K562 (cell line): ENCODE measurements at regions not wholly inside any gene's neighbourhood (a gene's known extent, or its start where the extent isn't known, plus 50 kb on each side); places are given as distances from the start of the nearest gene placed in this dataset.

Experiments used
- ATAC-seq: fragments of 200-7000 bp; cut with Tn5 transposase; 3 replicates; pipeline ENCODE4 v1.9.1; 2020; ENCODE audit warnings: moderate library complexity
- BruUV-seq: library from RNA; stranded (reverse); fragments of 400-500 nt; replicated peaks from 2 replicates; lab custom pipeline; 2021; lab: Mats Ljungman, UMichigan
- CTCF ChIA-PET: fragments of 300-600 bp; formaldehyde crosslinking; extraction: SDS; loops from one replicate; lab custom pipeline; 2021; ENCODE audit warnings: low intra/inter-chr PET ratio; lab: Yijun Ruan, JAX
- POLR2A ChIA-PET: fragments of 300-600, 350-650 bp; sonication (Branson Sonifier 250); formaldehyde crosslinking; extraction: SDS; loops from one replicate; lab custom pipeline; 2021; ENCODE audit warnings: antibody characterized with exemption, inconsistent platforms; lab: Yijun Ruan, JAX
- DNase-seq, 4 experiments: peaks; one replicate each; pipeline versions ENCODE4 v3.0.0 to v3.0.0-alpha.2; 2011 to 2018; ENCODE audit warnings: low spot score in 3 of 4, mixed read lengths in 3 of 4; ENCODE audit errors: extremely low read depth in 1 of 4
- FAIRE-seq: peaks from 2 replicates; lab custom pipeline; 2011; peaks lifted over from hg19 to GRCh38; lab: Jason Lieb, UNC
- H2AFZ ChIP-seq: 2 replicates; pipeline ENCODE4 v1.6.0; 2011; ENCODE audit warnings: low read depth, low read length, control low read depth, inconsistent platforms
- H3K27ac ChIP-seq: fragments of 200-600 bp; 3 replicates; pipeline ENCODE4 v1.8.0; 2011; ENCODE audit warnings: low read depth, mild to moderate bottlenecking, control low read depth, inconsistent platforms, low read length, moderate library complexity, mixed read lengths; ENCODE audit errors: extremely low read depth
- H3K27me3 ChIP-seq, 2 experiments: fragments of 300-600 bp in 1 of 2; 2 replicates in 1 of 2; 3 replicates in 1 of 2; pipeline versions ENCODE4 v1.6.0 to v1.8.0; 2011; ENCODE audit warnings: inconsistent platforms in 2 of 2, low read length in 2 of 2, mild to moderate bottlenecking in 1 of 2, mixed read lengths in 1 of 2, moderate library complexity in 1 of 2; ENCODE audit not compliant: control insufficient read depth in 2 of 2, insufficient read depth in 2 of 2
- H3K36me3 ChIP-seq: fragments of 300-600 bp; 3 replicates; pipeline ENCODE4 v1.8.0; 2011; ENCODE audit warnings: mild to moderate bottlenecking, low read length, inconsistent platforms; ENCODE audit not compliant: control insufficient read depth, insufficient read depth
- H3K4me1 ChIP-seq, 2 experiments: fragments of 200-600 bp in 1 of 2; replicated peaks in 1 of 2; 2 replicates in 1 of 2; 3 replicates in 1 of 2; pipeline versions ENCODE4 v1.5.1 to v1.8.0; 2011; ENCODE audit warnings: inconsistent platforms in 2 of 2, low read length in 2 of 2, mild to moderate bottlenecking in 1 of 2, mixed read lengths in 1 of 2, moderate library complexity in 1 of 2; ENCODE audit not compliant: control insufficient read depth in 2 of 2, insufficient read depth in 2 of 2
- H3K4me2 ChIP-seq: 2 replicates; pipeline ENCODE4 v1.6.1; 2011; ENCODE audit warnings: low read length, control low read depth, inconsistent platforms, mixed read lengths; ENCODE audit not compliant: insufficient read depth
- H3K4me3 ChIP-seq: fragments of 200-600 bp; sonication (generic), shearing (Covaris generic); 2 replicates; pipeline ENCODE4 v1.5.1; 2016; ENCODE audit warnings: control low read depth, inconsistent platforms
- H3K79me2 ChIP-seq: fragments of 200-600 bp; 3 replicates; pipeline ENCODE4 v1.8.0; 2011; ENCODE audit warnings: low read length, inconsistent platforms; ENCODE audit not compliant: control insufficient read depth, insufficient read depth
- H3K9ac ChIP-seq, 2 experiments: 2 replicates each; pipeline versions ENCODE4 v1.6.0 to v1.6.1; 2011; ENCODE audit warnings: low read depth in 2 of 2, low read length in 2 of 2, control low read depth in 1 of 2, inconsistent platforms in 1 of 2, mild to moderate bottlenecking in 1 of 2, mixed read lengths in 1 of 2; ENCODE audit not compliant: insufficient read depth in 1 of 2
- H3K9me1 ChIP-seq: one replicate; pipeline ENCODE4 v1.6.0; 2011; ENCODE audit warnings: inconsistent platforms, mild to moderate bottlenecking, low read length, moderate library complexity; ENCODE audit not compliant: control insufficient read depth, insufficient read depth
- H3K9me3 ChIP-seq: replicated peaks from 2 replicates; pipeline ENCODE4 v1.5.1; 2011; ENCODE audit warnings: low read depth, low read length, inconsistent platforms; ENCODE audit not compliant: control insufficient read depth, insufficient read depth
- H4K20me1 ChIP-seq: replicated peaks from 2 replicates; pipeline ENCODE4 v1.6.1; 2011; ENCODE audit warnings: low read length, inconsistent platforms, mixed read lengths; ENCODE audit not compliant: control insufficient read depth, insufficient read depth
- BMI1 ChIP-seq: fragments of 150-350 bp; IDR thresholded peaks from 2 replicates; pipeline ENCODE4 v1.6.1; 2014; ENCODE audit warnings: low read length
- BRD9 ChIP-seq: fragments of 450-650 bp; IDR thresholded peaks from 2 replicates; pipeline ENCODE4 v1.6.1; 2018; ENCODE audit warnings: low read depth; ENCODE audit not compliant: partially characterized antibody
- FOXP4 ChIP-seq: sonication (generic); formaldehyde crosslinking; IDR thresholded peaks from 2 replicates; pipeline ENCODE4 v1.8.0; 2022; ENCODE audit warnings: mild to moderate bottlenecking, missing genetic modification reagents, borderline replicate concordance
- HDAC1 ChIP-seq, 2 experiments: fragments of 450-650 bp; IDR thresholded peaks; 2 replicates each; pipeline ENCODE4 v1.6.1; 2016 to 2017; ENCODE audit warnings: inconsistent platforms in 1 of 2, mild to moderate bottlenecking in 1 of 2, moderate library complexity in 1 of 2
- KDM2B ChIP-seq: fragments of 250-450 bp; sonication (Bioruptor Pico); IDR thresholded peaks from 2 replicates; pipeline ENCODE4 v1.8.0; 2021; ENCODE audit warnings: mild to moderate bottlenecking, moderate library complexity
- MIER1 ChIP-seq: fragments of 450-650 bp; IDR thresholded peaks from 2 replicates; pipeline ENCODE4 v1.6.1; 2016; ENCODE audit warnings: antibody characterized with exemption, mild to moderate bottlenecking, low read depth
- SIN3A ChIP-seq, 2 experiments: fragments of 150-350 bp in 1 of 2; IDR thresholded peaks; 2 replicates each; pipeline ENCODE4 v1.6.1; 2011 to 2016; ENCODE audit warnings: borderline replicate concordance in 2 of 2, low read depth in 2 of 2, low read length in 2 of 2, mild to moderate bottlenecking in 2 of 2, moderate library complexity in 2 of 2; ENCODE audit not compliant: control insufficient read depth in 1 of 2
- SMARCA5 ChIP-seq: fragments of 450-650 bp; IDR thresholded peaks from 2 replicates; pipeline ENCODE4 v1.6.1; 2016
- SREBF1 ChIP-seq: fragments of 150-350 bp; IDR thresholded peaks from 2 replicates; pipeline ENCODE4 v1.6.1; 2014; ENCODE audit warnings: antibody characterized with exemption, low read depth, low read length, borderline replicate concordance
- SRSF9 ChIP-seq: fragments of 200-400 bp; formaldehyde crosslinking; IDR thresholded peaks from 2 replicates; pipeline ENCODE4 v1.6.1; 2017; ENCODE audit warnings: low read depth, low read length, borderline replicate concordance
- TOE1 ChIP-seq, 2 experiments: fragments of 450-650 bp in 1 of 2; sonication (generic) in 1 of 2; formaldehyde crosslinking in 1 of 2; IDR thresholded peaks; 2 replicates each; pipeline versions ENCODE4 v1.7.1 to v1.8.0; 2016 to 2022; ENCODE audit warnings: borderline replicate concordance in 2 of 2, mild to moderate bottlenecking in 2 of 2, antibody characterized with exemption in 1 of 2, inconsistent platforms in 1 of 2, low read depth in 1 of 2, missing genetic modification reagents in 1 of 2, moderate library complexity in 1 of 2
- USF2 ChIP-seq: sonication (generic); formaldehyde crosslinking; IDR thresholded peaks from 2 replicates; pipeline ENCODE4 v1.5.0; 2020; ENCODE audit warnings: missing genetic modification reagents
- ZNF124 ChIP-seq: sonication (generic); formaldehyde crosslinking; IDR thresholded peaks from 2 replicates; pipeline ENCODE4 v1.8.1; 2022; ENCODE audit warnings: missing genetic modification reagents
- ZNF512 ChIP-seq: IDR thresholded peaks from 2 replicates; pipeline ENCODE4 v1.6.1; 2016; ENCODE audit warnings: missing genetic modification characterization, missing compliant biosample characterization
- ZNF561 ChIP-seq: fragments of 450-650 bp; formaldehyde crosslinking; conservative IDR thresholded peaks from 2 replicates; pipeline ENCODE4 v1.4.0; 2020; ENCODE audit warnings: mild to moderate bottlenecking, moderate library complexity
- ZNF740 ChIP-seq, 3 experiments: fragments of 200-800 bp in 1 of 3; sonication (Bioruptor generic) in 1 of 3; sonication (generic) in 1 of 3; formaldehyde crosslinking in 1 of 3; IDR thresholded peaks; 2 replicates each; pipeline versions ENCODE4 v1.6.1 to v1.8.0; 2016 to 2022; ENCODE audit warnings: mild to moderate bottlenecking in 2 of 3, missing compliant biosample characterization in 2 of 3, missing genetic modification characterization in 2 of 3, missing genetic modification reagents in 1 of 3
- ZZZ3 ChIP-seq: fragments of 450-650 bp; IDR thresholded peaks from 2 replicates; pipeline ENCODE4 v1.6.1; 2016; ENCODE audit warnings: antibody characterized with exemption, mild to moderate bottlenecking, moderate library complexity
- WGBS: fragments of 100-300 bp; shearing (Covaris generic); methylation state at CpG from one replicate; pipeline ENCODE4 v1.1.6; 2016; ENCODE audit warnings: low coverage, mixed read lengths; ENCODE audit not compliant: insufficient coverage; ENCODE audit errors: missing lambda C conversion rate; 5-methylcytosine and 5-hydroxymethylcytosine counted together
- in situ Hi-C: fragments of 300-500 bp; cut with MboI; formaldehyde crosslinking; loops from 4 replicates; pipeline ENCODE4 v1.15.0; 2018; ENCODE audit warnings: inconsistent platforms, mixed read lengths
- intact Hi-C: fragments of 100-400 bp; cut with micrococcal nuclease; formaldehyde crosslinking; loops from 2 replicates; pipeline ENCODE4 v1.14.2; 2022

GRCh38 chr7:47147213-47147631 is 434.7 kb downstream of the TNS3 start:
- CTCF ChIA-PET: no interaction called here
- in situ Hi-C loops (no loop called here), intact Hi-C loops (no loop called here)
- BruUV-seq: no TSS peak
- Histone ChIP-seq H3K27me3 (no peaks in the 10 kb centered on the region; a peak in 1 of 5 replicates), H3K79me2 (no peaks in the 10 kb centered on the region), H2AFZ (no peak overlapping the region), H3K9me3 (no peaks in the 10 kb centered on the region), H3K36me3 (no peaks in the 10 kb centered on the region), H3K4me2 (no peak overlapping the region), H3K9me1 (no peaks in the 10 kb centered on the region), H3K27ac (no peak overlapping the region), H3K4me3 (no peak overlapping the region), H4K20me1 (no peaks in the 10 kb centered on the region), H3K9ac (no peak overlapping the region), H3K4me1 (peaks cover 0 to 4% of the 10 kb centered on the region in 2 experiments; a peak in 2 of 5 replicates)
- POLR2A ChIA-PET: no interaction called here
- FAIRE-seq: no peak
- no peak for ATAC-seq
- no peak for DNase-seq
- TF ChIP-seq ZNF512 (tag) (no peak), ZNF124 (CRISPR knock-in tag) (no peak), SREBF1 (no peak), FOXP4 (no peak), USF2 (CRISPR knock-in tag) (no peak), ZNF561 (CRISPR knock-in tag) (no peak), BRD9 (no peak), MIER1 (no peak), TOE1 (IDR thresholded peaks at IDR 0.05; ENCODE audit: borderline replicate concordance) (no peak), TOE1 (CRISPR knock-in tag; IDR thresholded peaks at IDR 0.05; ENCODE audit: borderline replicate concordance, low read depth) (no peak), KDM2B (CRISPR knock-in tag) (no peak), ZNF740 (CRISPR knock-in tag; IDR thresholded peaks at IDR 0.05) (no peak), ZNF740 (tag; IDR thresholded peaks at IDR 0.05) (no peak), HDAC1 (IDR thresholded peaks at IDR 0.05) (no peak), BMI1 (no peak), SRSF9 (no peak), SMARCA5 (no peak), ZZZ3 (no peak), SIN3A (IDR thresholded peaks at IDR 0.05; ENCODE audit: borderline replicate concordance in 2 of 2, control insufficient read depth in 1 of 2, low read depth in 2 of 2, low read length in 2 of 2) (no peak)
- WGBS: 0% methylated on average over 3 of the region's 3 CpGs
